HEK293 (cell line): ENCODE measurements at regions not wholly inside any gene's neighbourhood (a gene's known extent, or its start where the extent isn't known, plus 50 kb on each side); places are given as distances from the start of the nearest gene placed in this dataset.

Experiments
- EGR2 ChIP-seq: fragments of 450-650 bp; formaldehyde crosslinking; IDR thresholded peaks from 2 replicates; pipeline ENCODE4 v1.5.1; 2016; ENCODE audit warnings: low read depth, missing biosample characterization, missing genetic modification characterization
- ZNF114 ChIP-seq: fragments of 450-650 bp; formaldehyde crosslinking; IDR thresholded peaks from 2 replicates; pipeline ENCODE4 v1.5.0; 2017; ENCODE audit warnings: missing biosample characterization, missing genetic modification characterization
- ZNF121 ChIP-seq: fragments of 450-650 bp; formaldehyde crosslinking; IDR thresholded peaks from 2 replicates; pipeline ENCODE4 v1.5.1; 2016; ENCODE audit warnings: missing biosample characterization, missing genetic modification characterization
- ZNF24 ChIP-seq: fragments of 450-650 bp; formaldehyde crosslinking; IDR thresholded peaks from 2 replicates; pipeline ENCODE4 v1.5.1; 2016; ENCODE audit warnings: missing biosample characterization, missing genetic modification characterization
- ZNF416 ChIP-seq: fragments of 450-650 bp; formaldehyde crosslinking; IDR thresholded peaks from 2 replicates; pipeline ENCODE4 v1.5.1; 2016; ENCODE audit warnings: missing biosample characterization, missing genetic modification characterization
- ZNF548 ChIP-seq: fragments of 450-650 bp; formaldehyde crosslinking; IDR thresholded peaks from 2 replicates; pipeline ENCODE4 v1.5.1; 2016; ENCODE audit warnings: missing biosample characterization, missing genetic modification characterization
- TF ChIP-seq, protein P1 (sequence below): fragments of 450-650 bp; formaldehyde crosslinking; IDR thresholded peaks from 2 replicates; pipeline ENCODE4 v1.5.1; 2016; ENCODE audit warnings: missing biosample characterization, missing genetic modification characterization
- TF ChIP-seq, protein P2 (sequence below): fragments of 450-650 bp; formaldehyde crosslinking; IDR thresholded peaks from 2 replicates; pipeline ENCODE4 v1.5.1; 2016; ENCODE audit warnings: missing biosample characterization, missing genetic modification characterization
- TF ChIP-seq, protein P3 (sequence below): fragments of 450-650 bp; formaldehyde crosslinking; IDR thresholded peaks from 2 replicates; pipeline ENCODE4 v1.5.1; 2017; ENCODE audit warnings: missing biosample characterization, mild to moderate bottlenecking, missing genetic modification characterization, moderate library complexity

DNA sequence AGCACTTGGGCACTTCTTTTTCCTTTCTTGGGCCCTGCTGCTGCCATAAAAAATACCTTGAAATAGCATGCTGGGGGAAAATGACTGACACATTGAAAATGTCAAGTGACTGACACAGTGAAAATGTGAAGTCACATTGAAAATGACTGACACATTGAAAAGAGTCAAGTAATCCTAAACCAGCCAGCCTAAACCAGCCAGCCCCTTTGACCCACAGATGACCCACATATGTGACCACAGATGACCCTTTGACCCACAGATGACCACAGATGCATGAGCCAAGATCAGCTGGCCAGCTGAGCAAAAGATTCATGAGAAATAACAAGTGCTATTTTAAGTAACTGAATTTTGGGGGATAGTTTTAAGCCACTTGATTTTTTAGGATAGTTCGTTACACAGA is 97.8 kb upstream of the SLC28A3 start:
- TF ChIP-seq, protein P1, sequence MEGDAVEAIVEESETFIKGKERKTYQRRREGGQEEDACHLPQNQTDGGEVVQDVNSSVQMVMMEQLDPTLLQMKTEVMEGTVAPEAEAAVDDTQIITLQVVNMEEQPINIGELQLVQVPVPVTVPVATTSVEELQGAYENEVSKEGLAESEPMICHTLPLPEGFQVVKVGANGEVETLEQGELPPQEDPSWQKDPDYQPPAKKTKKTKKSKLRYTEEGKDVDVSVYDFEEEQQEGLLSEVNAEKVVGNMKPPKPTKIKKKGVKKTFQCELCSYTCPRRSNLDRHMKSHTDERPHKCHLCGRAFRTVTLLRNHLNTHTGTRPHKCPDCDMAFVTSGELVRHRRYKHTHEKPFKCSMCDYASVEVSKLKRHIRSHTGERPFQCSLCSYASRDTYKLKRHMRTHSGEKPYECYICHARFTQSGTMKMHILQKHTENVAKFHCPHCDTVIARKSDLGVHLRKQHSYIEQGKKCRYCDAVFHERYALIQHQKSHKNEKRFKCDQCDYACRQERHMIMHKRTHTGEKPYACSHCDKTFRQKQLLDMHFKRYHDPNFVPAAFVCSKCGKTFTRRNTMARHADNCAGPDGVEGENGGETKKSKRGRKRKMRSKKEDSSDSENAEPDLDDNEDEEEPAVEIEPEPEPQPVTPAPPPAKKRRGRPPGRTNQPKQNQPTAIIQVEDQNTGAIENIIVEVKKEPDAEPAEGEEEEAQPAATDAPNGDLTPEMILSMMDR (tag by site-specific recombination), result no peak
- TF ChIP-seq ZNF416 (tag by site-specific recombination), result no peak
- TF ChIP-seq EGR2, result no peak
- TF ChIP-seq, protein P2, sequence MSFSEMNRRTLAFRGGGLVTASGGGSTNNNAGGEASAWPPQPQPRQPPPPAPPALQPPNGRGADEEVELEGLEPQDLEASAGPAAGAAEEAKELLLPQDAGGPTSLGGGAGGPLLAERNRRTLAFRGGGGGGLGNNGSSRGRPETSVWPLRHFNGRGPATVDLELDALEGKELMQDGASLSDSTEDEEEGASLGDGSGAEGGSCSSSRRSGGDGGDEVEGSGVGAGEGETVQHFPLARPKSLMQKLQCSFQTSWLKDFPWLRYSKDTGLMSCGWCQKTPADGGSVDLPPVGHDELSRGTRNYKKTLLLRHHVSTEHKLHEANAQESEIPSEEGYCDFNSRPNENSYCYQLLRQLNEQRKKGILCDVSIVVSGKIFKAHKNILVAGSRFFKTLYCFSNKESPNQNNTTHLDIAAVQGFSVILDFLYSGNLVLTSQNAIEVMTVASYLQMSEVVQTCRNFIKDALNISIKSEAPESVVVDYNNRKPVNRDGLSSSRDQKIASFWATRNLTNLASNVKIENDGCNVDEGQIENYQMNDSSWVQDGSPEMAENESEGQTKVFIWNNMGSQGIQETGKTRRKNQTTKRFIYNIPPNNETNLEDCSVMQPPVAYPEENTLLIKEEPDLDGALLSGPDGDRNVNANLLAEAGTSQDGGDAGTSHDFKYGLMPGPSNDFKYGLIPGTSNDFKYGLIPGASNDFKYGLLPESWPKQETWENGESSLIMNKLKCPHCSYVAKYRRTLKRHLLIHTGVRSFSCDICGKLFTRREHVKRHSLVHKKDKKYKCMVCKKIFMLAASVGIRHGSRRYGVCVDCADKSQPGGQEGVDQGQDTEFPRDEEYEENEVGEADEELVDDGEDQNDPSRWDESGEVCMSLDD, result no peak
- TF ChIP-seq ZNF121 (tag by site-specific recombination), result no peak
- TF ChIP-seq ZNF24 (tag by site-specific recombination), result no peak
- no peak for TF ChIP-seq ZNF114 (tag by site-specific recombination)
- TF ChIP-seq, protein P3, sequence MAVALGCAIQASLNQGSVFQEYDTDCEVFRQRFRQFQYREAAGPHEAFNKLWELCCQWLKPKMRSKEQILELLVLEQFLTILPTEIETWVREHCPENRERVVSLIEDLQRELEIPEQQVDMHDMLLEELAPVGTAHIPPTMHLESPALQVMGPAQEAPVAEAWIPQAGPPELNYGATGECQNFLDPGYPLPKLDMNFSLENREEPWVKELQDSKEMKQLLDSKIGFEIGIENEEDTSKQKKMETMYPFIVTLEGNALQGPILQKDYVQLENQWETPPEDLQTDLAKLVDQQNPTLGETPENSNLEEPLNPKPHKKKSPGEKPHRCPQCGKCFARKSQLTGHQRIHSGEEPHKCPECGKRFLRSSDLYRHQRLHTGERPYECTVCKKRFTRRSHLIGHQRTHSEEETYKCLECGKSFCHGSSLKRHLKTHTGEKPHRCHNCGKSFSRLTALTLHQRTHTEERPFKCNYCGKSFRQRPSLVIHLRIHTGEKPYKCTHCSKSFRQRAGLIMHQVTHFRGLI (tag by site-specific recombination), result no peak
- TF ChIP-seq ZNF548, result no peak
